Ovary (tissue), 7 donors: ENCODE measurements at regions not wholly inside any gene's neighbourhood (a gene's known extent, or its start where the extent isn't known, plus 50 kb on each side); places are given as distances from the start of the nearest gene placed in this dataset.

ENCODE experiments used
- DNase-seq, 5 donors: peaks; one replicate each; pipeline ENCODE4 v3.0.0-alpha.2; 2019 to 2020
- H3K27ac ChIP-seq, 2 donors: fragments of 200-600 bp; one replicate each; pipeline versions ENCODE4 v1.5.1 to v1.8.0; 2019 to 2022
- H3K27me3 ChIP-seq: fragments of 200-600 bp; one replicate; pipeline ENCODE4 v1.8.0; 2022
- H3K36me3 ChIP-seq: fragments of 200-600 bp; sonication (generic); one replicate; pipeline ENCODE4 v1.5.1; 2019
- H3K4me1 ChIP-seq: one replicate; pipeline ENCODE4 v1.8.1; 2013; ENCODE audit warnings: mild to moderate bottlenecking, moderate library complexity; ENCODE audit not compliant: insufficient read depth
- H3K4me3 ChIP-seq: fragments of 200-600 bp; sonication (generic); one replicate; pipeline ENCODE4 v1.5.1; 2017
- H3K9me3 ChIP-seq, 2 donors: fragments of 200-600 bp in 1 of 2; sonication (generic) in 1 of 2; one replicate each; pipeline versions ENCODE4 v1.5.1 to v1.8.1; 2013 to 2019; ENCODE audit warnings: mild to moderate bottlenecking in 1 of 2, moderate library complexity in 1 of 2
- EP300 ChIP-seq: sonication (generic); formaldehyde crosslinking; IDR thresholded peaks from one replicate; pipeline ENCODE4 v1.6.1; 2017; ENCODE audit warnings: antibody characterized with exemption
- POLR2A ChIP-seq: fragments of 450-650 bp; IDR thresholded peaks from one replicate; pipeline ENCODE4 v1.6.1; 2017; ENCODE audit warnings: antibody characterized with exemption, mild to moderate bottlenecking, moderate library complexity
- WGBS, 3 donors: extraction: QIAGEN DNeasy Blood & Tissue Kit in 1 of 3; methylation state at CpG; one replicate each; pipeline versions ENCODE4 v1.1.5 to v1.1.7; 2013 to 2017; 5-methylcytosine and 5-hydroxymethylcytosine counted together
- intact Hi-C, 4 donors: fragments of 100-400 bp; cut with DNase I; formaldehyde crosslinking; loops; one replicate each; pipeline versions ENCODE4 v1.11.0 to v1.15.1; 2022 to 2023
- TF ChIP-seq, protein P1 (sequence below), 3 donors: fragments of 450-650 bp in 2 of 3; fragments of 200-600 bp in 1 of 3; IDR thresholded peaks; one replicate each; pipeline versions ENCODE4 v1.5.1 to v1.8.0; 2016 to 2022; ENCODE audit warnings: antibody characterized with exemption in 3 of 3, mild to moderate bottlenecking in 1 of 3
- donor health status: DM: no; HTN: no; CAD: no; lungs with moderate emphysema.
- donor health status: DM: no; HTN: no; CAD: no.
- donor health status: Bipolar disorder and iron deficiency.
- donor health status: DM: no; HTN: no; CAD: no.
- donor health status: DM: yes; HTN: yes; CAD: no.

DNA sequence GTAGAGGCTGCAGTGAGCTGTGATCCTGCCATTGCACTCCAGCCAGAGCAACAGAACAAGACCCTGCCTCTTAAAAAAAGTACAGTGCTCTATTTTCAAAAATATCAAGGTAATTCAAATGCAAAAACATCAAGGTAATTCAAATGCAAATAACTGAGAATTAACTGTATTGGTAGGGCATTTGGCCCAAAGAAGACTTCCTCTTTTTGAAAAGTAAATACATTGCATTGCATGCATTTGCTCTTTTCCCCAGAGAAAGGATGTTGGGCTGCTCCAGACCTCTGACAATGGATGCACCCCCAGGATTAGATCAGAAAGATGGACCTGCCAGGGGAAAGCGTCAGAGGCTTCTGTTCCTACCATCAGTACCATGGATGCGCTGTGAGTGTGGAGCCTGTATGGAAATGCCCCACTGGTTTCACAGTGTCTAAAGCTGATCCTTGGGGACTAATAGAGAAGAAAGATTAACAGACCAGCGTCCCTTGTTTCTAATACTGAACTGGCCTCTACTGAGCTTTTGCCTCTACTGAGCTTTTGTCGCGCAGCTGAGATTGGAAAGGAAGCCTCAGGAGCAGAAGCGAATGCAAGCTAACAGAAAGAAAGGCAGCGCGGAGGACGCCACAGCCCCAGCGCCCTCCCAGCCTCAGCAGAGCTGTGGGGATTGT, 93.5 kb upstream of the LYZL2 start:
- DNase-seq, result no peak
- Histone ChIP-seq H3K36me3 (no peaks in the 10 kb centered on the region), H3K4me1 (no peaks in the 10 kb centered on the region), H3K4me3 (no peak overlapping the region), H3K9me3 (no peaks in the 10 kb centered on the region), H3K27me3 (no peaks in the 10 kb centered on the region), H3K27ac (no peak overlapping the region)
- 92 to 93% (median 93%) methylated on average over 10 of the region's 10 CpGs for WGBS, 3 donors
- intact Hi-C loops, result no loop called here
- no peak for TF ChIP-seq POLR2A
- TF ChIP-seq, protein P1, sequence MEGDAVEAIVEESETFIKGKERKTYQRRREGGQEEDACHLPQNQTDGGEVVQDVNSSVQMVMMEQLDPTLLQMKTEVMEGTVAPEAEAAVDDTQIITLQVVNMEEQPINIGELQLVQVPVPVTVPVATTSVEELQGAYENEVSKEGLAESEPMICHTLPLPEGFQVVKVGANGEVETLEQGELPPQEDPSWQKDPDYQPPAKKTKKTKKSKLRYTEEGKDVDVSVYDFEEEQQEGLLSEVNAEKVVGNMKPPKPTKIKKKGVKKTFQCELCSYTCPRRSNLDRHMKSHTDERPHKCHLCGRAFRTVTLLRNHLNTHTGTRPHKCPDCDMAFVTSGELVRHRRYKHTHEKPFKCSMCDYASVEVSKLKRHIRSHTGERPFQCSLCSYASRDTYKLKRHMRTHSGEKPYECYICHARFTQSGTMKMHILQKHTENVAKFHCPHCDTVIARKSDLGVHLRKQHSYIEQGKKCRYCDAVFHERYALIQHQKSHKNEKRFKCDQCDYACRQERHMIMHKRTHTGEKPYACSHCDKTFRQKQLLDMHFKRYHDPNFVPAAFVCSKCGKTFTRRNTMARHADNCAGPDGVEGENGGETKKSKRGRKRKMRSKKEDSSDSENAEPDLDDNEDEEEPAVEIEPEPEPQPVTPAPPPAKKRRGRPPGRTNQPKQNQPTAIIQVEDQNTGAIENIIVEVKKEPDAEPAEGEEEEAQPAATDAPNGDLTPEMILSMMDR (IDR thresholded peaks at IDR 0.05), result no peak
- no peak for TF ChIP-seq EP300

DNA sequence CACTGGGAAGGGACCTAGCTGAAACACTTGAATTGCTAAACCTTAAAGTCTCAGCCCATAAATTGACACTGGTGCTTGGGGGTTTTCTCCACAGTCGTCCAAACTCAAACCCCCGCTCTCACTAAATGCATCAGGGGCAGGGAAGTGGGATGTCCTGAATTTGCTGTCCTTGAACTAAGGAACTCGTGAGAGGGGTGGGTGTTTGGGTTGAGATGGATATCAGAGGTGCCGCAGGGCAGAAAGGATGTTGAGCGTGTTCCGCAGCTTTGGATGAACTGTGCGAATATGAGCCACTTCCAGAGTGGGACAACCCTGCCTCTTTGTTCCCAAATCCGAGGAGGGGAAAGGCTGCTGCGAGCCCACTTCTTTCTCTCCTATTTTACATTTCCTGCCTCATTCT, 90.3 kb upstream of the LYZL2 start:
- intact Hi-C loops, result no loop called here
- Histone ChIP-seq H3K27me3 (no peaks in the 10 kb centered on the region), H3K27ac (no peak overlapping the region), H3K36me3 (no peaks in the 10 kb centered on the region), H3K4me3 (no peak overlapping the region), H3K4me1 (no peaks in the 10 kb centered on the region), H3K9me3 (no peaks in the 10 kb centered on the region)
- WGBS, 3 donors, result 46 to 60% (median 54%) methylated on average over 9 of the region's 9 CpGs
- no peak for DNase-seq
- TF ChIP-seq, protein P1 (IDR thresholded peaks at IDR 0.05), result no peak
- TF ChIP-seq POLR2A, result no peak
- TF ChIP-seq EP300, result no peak

DNA sequence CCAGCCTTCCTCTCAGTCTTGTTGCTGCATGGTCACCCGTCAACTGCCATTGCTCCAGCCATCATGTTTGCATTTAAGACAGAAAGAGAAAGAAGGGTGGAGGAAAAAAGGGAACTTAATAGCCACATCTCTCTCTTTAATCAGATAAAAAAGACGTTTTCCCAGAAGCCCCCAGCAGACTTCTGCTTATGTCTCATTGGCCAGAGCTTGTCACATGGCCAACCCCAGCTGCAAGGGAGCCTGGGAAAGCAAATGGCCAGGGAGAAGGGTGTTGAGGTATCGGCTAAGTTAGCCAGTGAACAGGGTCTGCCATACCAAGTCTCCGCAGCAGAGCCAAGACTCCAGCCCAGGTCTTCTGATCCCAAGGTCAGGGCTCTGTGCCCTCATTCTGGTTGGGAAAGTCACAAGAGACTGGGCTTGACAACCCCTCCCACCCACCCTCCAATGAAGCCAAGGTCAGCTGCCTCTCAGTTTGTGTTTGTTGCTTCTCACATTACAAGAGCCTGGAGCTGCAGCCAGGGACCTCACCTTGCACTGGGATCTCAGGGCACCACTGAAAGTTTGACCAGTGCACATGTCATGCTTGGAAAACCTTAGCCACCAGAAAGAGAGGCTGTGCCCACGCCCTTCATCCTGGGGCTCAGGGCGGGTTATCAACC, 80.3 kb upstream of the LYZL2 start:
- intact Hi-C loops, result no loop called here
- no peaks in the 10 kb centered on the region for H3K9me3 ChIP-seq
- no peaks in the 10 kb centered on the region for H3K4me1 ChIP-seq
- no peaks in the 10 kb centered on the region for H3K36me3 ChIP-seq
- WGBS, 3 donors, result 82 to 87% (median 82%) methylated on average over 6 of the region's 6 CpGs
- TF ChIP-seq, protein P1 (IDR thresholded peaks at IDR 0.05), result no peak
- no peak for TF ChIP-seq POLR2A
- no peak for TF ChIP-seq EP300
- H3K27ac ChIP-seq, result no peak overlapping the region
- DNase-seq, result no peak
- no peaks in the 10 kb centered on the region for H3K27me3 ChIP-seq
- no peak overlapping the region for H3K4me3 ChIP-seq

DNA sequence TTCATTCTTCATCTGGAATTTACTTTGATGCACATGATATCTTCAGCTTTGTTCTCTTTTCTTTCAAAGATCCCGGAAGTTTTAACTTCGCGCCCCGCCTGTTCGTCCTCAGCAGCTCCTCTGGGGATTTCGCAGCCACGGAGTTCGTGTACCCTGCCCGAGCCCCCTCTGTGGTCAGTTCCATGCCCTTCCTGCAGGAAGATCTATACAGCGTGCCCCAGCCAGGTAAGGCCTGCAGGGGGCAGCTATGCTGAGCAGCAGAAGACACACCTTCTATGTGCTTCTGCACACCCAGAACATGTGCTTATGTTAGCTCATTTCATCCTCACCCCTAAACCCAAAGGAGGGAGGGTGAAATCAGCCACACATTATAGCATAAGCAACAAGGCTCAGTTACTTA, 79.7 kb upstream of the LYZL2 start:
- TF ChIP-seq POLR2A, result no peak
- TF ChIP-seq EP300, result no peak
- TF ChIP-seq, protein P1 (IDR thresholded peaks at IDR 0.05), result no peak
- Histone ChIP-seq H3K4me3 (no peak overlapping the region), H3K27ac (no peak overlapping the region), H3K9me3 (no peaks in the 10 kb centered on the region), H3K27me3 (no peaks in the 10 kb centered on the region), H3K4me1 (no peaks in the 10 kb centered on the region), H3K36me3 (no peaks in the 10 kb centered on the region)
- DNase-seq, result no peak
- 91 to 93% (median 93%) methylated on average over 10 of the region's 10 CpGs for WGBS, 3 donors
- intact Hi-C loops, result no loop called here
